ENCODE measurements at regions not wholly inside any gene's neighbourhood (a gene's known extent, or its start where the extent isn't known, plus 50 kb on each side); places are given as distances from the start of the nearest gene placed in this dataset.

DNA sequence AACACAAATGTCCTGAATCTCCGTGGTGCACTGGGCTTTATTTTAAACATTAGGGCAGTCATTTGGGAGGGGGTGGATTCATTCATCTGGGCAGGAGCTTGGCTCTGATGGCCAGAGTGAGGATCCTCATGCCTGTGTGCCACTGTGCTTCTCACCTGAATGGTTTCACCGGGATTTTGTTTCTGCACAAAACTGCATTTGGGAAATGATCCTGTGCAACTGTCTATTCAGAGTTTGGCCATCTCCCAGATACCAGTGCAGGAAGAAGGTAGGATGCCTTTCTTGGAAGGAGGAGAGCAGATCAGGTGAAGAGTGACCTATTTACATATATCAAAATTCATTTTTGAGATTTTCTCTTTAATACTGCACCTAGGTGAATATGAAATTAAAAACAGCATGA lies 514.4 kb upstream of the SEMA6A start:
- Mint-ChIP-seq H3K4me3 (no peak overlapping the region), H3K27ac (no peak overlapping the region), H3K27me3 (no peaks in the 10 kb centered on the region), H3K4me1 (no peaks in the 10 kb centered on the region), H3K36me3 (no peaks in the 10 kb centered on the region), H3K9me3 (no peaks in the 10 kb centered on the region)
- DNase-seq = no peak
- CTCF ChIA-PET = no interaction called here

- DNase-seq = no peak
- no peaks in the 10 kb centered on the region for H3K4me1 Mint-ChIP-seq
- no peaks in the 10 kb centered on the region for H3K9me3 Mint-ChIP-seq
- H3K27me3 Mint-ChIP-seq = no peaks in the 10 kb centered on the region
- CTCF ChIA-PET = no interaction called here
- no peaks in the 10 kb centered on the region for H3K36me3 Mint-ChIP-seq
- H3K4me3 Mint-ChIP-seq = no peak overlapping the region
- no peak overlapping the region for H3K27ac Mint-ChIP-seq
These were observed 513.6 kb upstream of the SEMA6A start for GRCh38 chr5:117088176-117088575.

DNA sequence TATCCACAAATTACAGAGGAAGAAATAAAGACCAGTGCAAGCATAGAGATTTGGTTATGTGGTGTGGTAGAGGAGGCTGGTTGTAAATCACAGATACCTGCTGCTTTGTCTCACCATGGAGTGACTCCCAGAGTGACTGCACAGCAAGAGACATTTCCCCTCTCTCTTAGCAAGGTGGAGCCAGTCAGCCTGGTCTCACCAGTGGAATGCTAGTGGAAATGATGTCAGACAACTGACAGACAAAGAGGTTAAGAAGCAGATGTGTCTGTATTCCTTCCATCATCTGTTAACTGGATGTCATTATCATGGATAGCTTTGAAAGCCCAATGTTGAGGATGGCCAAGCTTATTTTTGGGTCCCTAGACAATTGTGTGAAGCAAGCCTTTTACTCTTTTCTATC lies 509.4 kb upstream of the SEMA6A start:
- H3K36me3 Mint-ChIP-seq = no peaks in the 10 kb centered on the region
- no peak overlapping the region for H3K4me3 Mint-ChIP-seq
- no peak for DNase-seq
- no peaks in the 10 kb centered on the region for H3K27me3 Mint-ChIP-seq
- CTCF ChIA-PET = no interaction called here
- H3K27ac Mint-ChIP-seq = no peak overlapping the region
- H3K9me3 Mint-ChIP-seq = no peaks in the 10 kb centered on the region
- H3K4me1 Mint-ChIP-seq = no peaks in the 10 kb centered on the region

- Mint-ChIP-seq H3K27ac (no peak overlapping the region), H3K4me1 (no peaks in the 10 kb centered on the region), H3K9me3 (no peaks in the 10 kb centered on the region), H3K4me3 (no peak overlapping the region), H3K36me3 (no peaks in the 10 kb centered on the region), H3K27me3 (no peaks in the 10 kb centered on the region)
- CTCF ChIA-PET = no interaction called here
- no peak for DNase-seq
These were observed 508.4 kb upstream of the SEMA6A start for GRCh38 chr5:117082977-117083376.

GRCh38 chr5:117077142-117077541 lies 502.5 kb upstream of the SEMA6A start:
- Mint-ChIP-seq H3K36me3 (no peaks in the 10 kb centered on the region), H3K4me1 (no peaks in the 10 kb centered on the region), H3K27me3 (no peaks in the 10 kb centered on the region), H3K9me3 (no peaks in the 10 kb centered on the region), H3K27ac (no peak overlapping the region), H3K4me3 (no peak overlapping the region)
- CTCF ChIA-PET = no interaction called here
- DNase-seq = no peak

GRCh38 chr5:117072439-117072838 lies 497.8 kb upstream of the SEMA6A start:
- Mint-ChIP-seq H3K4me3 (no peak overlapping the region), H3K27me3 (no peaks in the 10 kb centered on the region), H3K27ac (no peak overlapping the region), H3K4me1 (no peaks in the 10 kb centered on the region), H3K9me3 (peaks cover 1% of the 10 kb centered on the region), H3K36me3 (no peaks in the 10 kb centered on the region)
- no peak for DNase-seq
- CTCF ChIA-PET = no interaction called here

DNA sequence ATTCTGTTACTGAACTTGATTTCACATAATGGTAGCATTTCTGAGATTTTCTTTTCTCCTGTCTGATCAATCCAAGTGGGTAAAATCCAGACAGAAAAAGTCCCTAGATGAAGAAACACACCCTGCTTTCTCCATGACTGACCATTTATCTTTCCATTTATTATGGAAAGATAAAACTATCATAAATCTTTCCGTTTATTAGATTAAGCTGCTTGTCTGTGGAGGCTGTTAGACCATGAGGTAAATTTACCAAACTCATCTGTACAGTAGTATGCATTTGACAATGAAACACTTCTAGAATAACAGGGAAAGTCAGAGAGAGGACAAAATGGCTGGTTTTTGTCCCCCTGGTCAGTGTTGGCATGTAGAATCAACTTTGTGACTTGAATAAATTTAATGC lies 491.2 kb upstream of the SEMA6A start:
- Mint-ChIP-seq H3K9me3 (peaks cover 1% of the 10 kb centered on the region), H3K27ac (no peak overlapping the region), H3K36me3 (no peaks in the 10 kb centered on the region), H3K27me3 (no peaks in the 10 kb centered on the region), H3K4me1 (no peaks in the 10 kb centered on the region), H3K4me3 (no peak overlapping the region)
- DNase-seq = no peak
- CTCF ChIA-PET = no interaction called here

- Mint-ChIP-seq H3K4me3 (no peak overlapping the region), H3K36me3 (no peaks in the 10 kb centered on the region), H3K27me3 (no peaks in the 10 kb centered on the region), H3K27ac (no peak overlapping the region), H3K4me1 (no peaks in the 10 kb centered on the region), H3K9me3 (peaks cover 1% of the 10 kb centered on the region)
- CTCF ChIA-PET = no interaction called here
- no peak for DNase-seq
These were observed 490.5 kb upstream of the SEMA6A start for GRCh38 chr5:117065161-117065560.

GRCh38 chr5:117060099-117060498 lies 485.5 kb upstream of the SEMA6A start:
- CTCF ChIA-PET = no interaction called here
- no peak for DNase-seq
- Mint-ChIP-seq H3K4me1 (no peaks in the 10 kb centered on the region), H3K27ac (no peak overlapping the region), H3K36me3 (no peaks in the 10 kb centered on the region), H3K27me3 (no peaks in the 10 kb centered on the region), H3K4me3 (no peak overlapping the region), H3K9me3 (no peaks in the 10 kb centered on the region)

GRCh38 chr5:117058740-117059139 lies 484.1 kb upstream of the SEMA6A start:
- no peak overlapping the region for H3K4me3 Mint-ChIP-seq
- CTCF ChIA-PET = no interaction called here
- no peaks in the 10 kb centered on the region for H3K4me1 Mint-ChIP-seq
- no peaks in the 10 kb centered on the region for H3K27me3 Mint-ChIP-seq
- H3K27ac Mint-ChIP-seq = no peak overlapping the region
- no peaks in the 10 kb centered on the region for H3K9me3 Mint-ChIP-seq
- DNase-seq = no peak
- H3K36me3 Mint-ChIP-seq = no peaks in the 10 kb centered on the region

DNA sequence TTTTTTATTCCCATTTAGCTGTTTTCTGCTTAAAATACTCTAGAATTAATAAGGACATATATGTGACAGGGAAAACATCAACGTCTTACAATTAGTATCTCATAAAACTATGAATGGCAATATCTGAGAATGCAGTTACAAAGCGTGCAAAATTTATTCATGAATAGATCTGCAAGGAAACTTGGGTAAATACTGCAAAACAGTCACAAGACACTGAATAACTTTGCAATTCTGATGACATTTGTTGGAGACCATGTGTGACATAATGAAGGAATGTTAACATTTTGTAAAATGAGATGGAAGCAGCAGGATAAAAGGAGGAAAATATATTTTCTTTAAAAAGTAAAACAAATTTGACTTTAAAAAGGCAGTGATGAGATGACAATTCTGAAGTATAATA lies 480.9 kb upstream of the SEMA6A start:
- no peaks in the 10 kb centered on the region for H3K36me3 Mint-ChIP-seq
- no peak overlapping the region for H3K4me3 Mint-ChIP-seq
- DNase-seq = no peak
- CTCF ChIA-PET = no interaction called here
- H3K27ac Mint-ChIP-seq = no peak overlapping the region
- no peaks in the 10 kb centered on the region for H3K4me1 Mint-ChIP-seq
- H3K27me3 Mint-ChIP-seq = no peaks in the 10 kb centered on the region
- H3K9me3 Mint-ChIP-seq = peaks cover 4% of the 10 kb centered on the region

- Mint-ChIP-seq H3K4me1 (no peaks in the 10 kb centered on the region), H3K36me3 (no peaks in the 10 kb centered on the region), H3K27ac (no peak overlapping the region), H3K4me3 (no peak overlapping the region), H3K27me3 (no peaks in the 10 kb centered on the region), H3K9me3 (peaks cover 7% of the 10 kb centered on the region)
- DNase-seq = no peak
- CTCF ChIA-PET = no interaction called here
These were observed 480.3 kb upstream of the SEMA6A start for GRCh38 chr5:117054911-117055310.

GRCh38 chr5:117054141-117054540 lies 479.5 kb upstream of the SEMA6A start:
- H3K4me3 Mint-ChIP-seq = no peak overlapping the region
- no peaks in the 10 kb centered on the region for H3K27me3 Mint-ChIP-seq
- no peak for DNase-seq
- CTCF ChIA-PET = no interaction called here
- peaks cover 7% of the 10 kb centered on the region for H3K9me3 Mint-ChIP-seq
- H3K36me3 Mint-ChIP-seq = no peaks in the 10 kb centered on the region
- H3K27ac Mint-ChIP-seq = no peak overlapping the region
- H3K4me1 Mint-ChIP-seq = no peaks in the 10 kb centered on the region

- DNase-seq = no peak
- H3K4me3 Mint-ChIP-seq = no peak overlapping the region
- no peaks in the 10 kb centered on the region for H3K36me3 Mint-ChIP-seq
- H3K9me3 Mint-ChIP-seq = peaks cover 2% of the 10 kb centered on the region
- CTCF ChIA-PET = no interaction called here
- H3K4me1 Mint-ChIP-seq = no peaks in the 10 kb centered on the region
- H3K27me3 Mint-ChIP-seq = no peaks in the 10 kb centered on the region
- no peak overlapping the region for H3K27ac Mint-ChIP-seq
These were observed 467.4 kb upstream of the SEMA6A start for GRCh38 chr5:117041926-117042595.

DNA sequence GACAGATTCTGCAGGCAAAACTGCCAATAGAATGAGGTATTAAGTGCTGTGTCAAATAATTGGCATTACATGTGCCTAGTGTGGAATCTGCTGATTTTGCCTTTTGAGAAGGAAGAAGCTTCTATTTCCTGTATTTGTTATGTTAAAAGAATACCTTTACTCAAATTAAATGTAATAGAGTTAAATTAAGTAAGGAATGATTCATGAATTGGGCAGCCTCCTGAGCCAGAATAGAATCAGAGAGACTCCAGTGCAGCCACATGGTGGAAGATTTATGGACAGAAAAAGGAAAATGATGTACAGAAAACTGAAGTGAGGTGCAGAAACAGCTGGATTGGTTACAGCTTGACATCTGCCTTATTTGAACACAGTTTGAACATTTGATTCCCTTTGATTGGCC lies 464.4 kb upstream of the SEMA6A start:
- Mint-ChIP-seq H3K27ac (no peak overlapping the region), H3K27me3 (no peaks in the 10 kb centered on the region), H3K9me3 (no peaks in the 10 kb centered on the region), H3K4me3 (no peak overlapping the region), H3K4me1 (no peaks in the 10 kb centered on the region), H3K36me3 (no peaks in the 10 kb centered on the region)
- no peak for DNase-seq
- CTCF ChIA-PET = no interaction called here

DNA sequence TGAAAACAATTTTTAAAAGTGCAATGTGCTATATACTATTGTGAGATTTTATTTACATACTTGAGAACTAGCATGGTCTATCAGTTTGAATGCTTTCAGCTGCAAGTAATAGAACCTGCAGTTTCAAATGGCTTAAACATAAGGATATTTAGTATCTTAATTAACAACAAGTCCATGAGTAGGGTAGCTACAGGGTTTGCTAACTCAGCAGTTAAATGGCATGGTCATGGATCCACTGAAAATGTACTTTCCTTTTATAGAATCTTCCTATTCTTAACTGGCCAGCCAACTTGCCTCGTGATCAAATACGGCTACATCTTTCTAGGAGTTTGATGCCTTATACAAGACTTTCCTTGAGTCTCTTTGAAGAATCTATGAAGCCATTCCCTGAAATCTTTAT lies 452.8 kb upstream of the SEMA6A start:
- Mint-ChIP-seq H3K36me3 (no peaks in the 10 kb centered on the region), H3K27me3 (no peaks in the 10 kb centered on the region), H3K9me3 (no peaks in the 10 kb centered on the region), H3K27ac (no peak overlapping the region), H3K4me3 (no peak overlapping the region), H3K4me1 (no peaks in the 10 kb centered on the region)
- no peak for DNase-seq
- CTCF ChIA-PET = no interaction called here

Measured in activated naive CD4-positive, alpha-beta T cell treated with anti-CD3 and anti-CD28 coated beads, Interleukin-2, amount 10 ng/mL, durations not matched to agents 7 days and 5 days (primary cell).